ENCODE measurements at regions not wholly inside any gene's neighbourhood (a gene's known extent, or its start where the extent isn't known, plus 50 kb on each side); places are given as distances from the start of the nearest gene placed in this dataset.
A peak's percentile ranks its signal among the peaks of the same experiment; 100 is the strongest.
"Not testable (repeated sequence)": the region's sequence is repeated elsewhere in the genome, so short reads cannot be mapped to it uniquely, and the experiment has no call there.

DNA sequence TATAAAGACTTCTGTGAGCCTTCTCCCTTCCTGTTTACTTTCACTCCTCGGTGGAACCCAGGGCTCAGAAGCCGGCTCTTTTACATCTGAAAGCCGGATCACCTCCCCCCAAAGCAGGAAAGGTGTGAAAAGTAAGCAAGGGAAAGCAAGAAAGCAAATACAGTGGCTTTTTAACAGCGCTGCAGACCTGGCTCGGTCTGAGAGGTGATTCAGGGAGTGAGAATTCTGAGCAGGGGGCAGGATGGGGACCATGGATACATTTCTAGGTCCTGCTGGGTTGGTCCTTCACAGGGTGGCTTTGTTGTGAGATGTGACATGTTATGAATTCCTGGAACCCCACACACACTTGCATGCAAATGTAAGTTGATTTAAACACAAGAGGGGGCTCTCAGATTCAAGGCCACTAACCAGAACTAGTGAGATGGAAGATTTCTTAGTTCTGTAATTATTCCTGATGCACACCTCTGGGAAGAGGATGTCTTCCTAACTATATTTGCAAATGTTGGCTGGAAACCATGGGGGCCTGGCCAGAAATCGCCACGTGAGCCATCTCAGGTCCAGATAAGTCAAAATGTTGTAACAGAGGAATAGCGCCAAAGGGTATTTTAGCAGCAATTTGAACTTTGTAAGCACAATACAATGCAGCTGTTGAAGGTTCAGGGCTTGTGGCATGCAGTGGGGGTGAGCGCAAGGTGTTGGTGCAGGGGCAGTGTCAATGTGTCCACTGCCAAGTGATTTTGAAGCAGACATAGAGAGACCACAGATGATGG lies 670.1 kb upstream of the LCORL start:
- no peak for DNase-seq (ENCODE audit: low read depth)

DNA sequence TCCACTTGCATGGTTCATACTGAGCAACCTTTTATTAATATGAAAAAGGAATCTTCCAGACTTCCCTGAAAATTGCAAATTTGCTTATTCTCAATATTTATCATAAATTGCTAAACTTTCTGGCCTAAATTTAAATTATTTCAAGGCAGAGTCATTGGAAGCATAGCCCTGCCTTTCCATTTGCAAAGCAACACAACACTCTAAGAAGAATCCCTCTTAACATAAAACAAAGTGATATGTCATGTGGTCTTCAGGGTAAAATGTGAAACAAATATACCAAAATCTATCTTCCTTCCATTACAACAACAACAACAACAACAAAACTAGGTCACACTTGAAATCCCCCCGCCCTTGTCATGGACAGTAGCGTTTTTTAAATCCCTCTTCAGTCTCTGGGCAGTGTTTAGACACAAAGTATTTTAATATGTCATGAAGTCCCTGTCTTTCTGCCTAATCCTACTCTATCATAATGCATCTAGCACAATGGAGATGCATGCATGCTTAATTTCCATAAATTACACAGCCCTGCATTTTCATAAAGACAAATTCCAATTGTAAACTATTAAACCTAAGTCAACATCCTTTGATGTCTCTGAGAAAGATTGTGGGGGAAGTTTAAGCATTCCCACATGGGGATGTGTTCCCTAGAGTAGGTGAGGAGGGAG lies 668.9 kb upstream of the LCORL start:
- no peak for DNase-seq (ENCODE audit: low read depth)

DNA sequence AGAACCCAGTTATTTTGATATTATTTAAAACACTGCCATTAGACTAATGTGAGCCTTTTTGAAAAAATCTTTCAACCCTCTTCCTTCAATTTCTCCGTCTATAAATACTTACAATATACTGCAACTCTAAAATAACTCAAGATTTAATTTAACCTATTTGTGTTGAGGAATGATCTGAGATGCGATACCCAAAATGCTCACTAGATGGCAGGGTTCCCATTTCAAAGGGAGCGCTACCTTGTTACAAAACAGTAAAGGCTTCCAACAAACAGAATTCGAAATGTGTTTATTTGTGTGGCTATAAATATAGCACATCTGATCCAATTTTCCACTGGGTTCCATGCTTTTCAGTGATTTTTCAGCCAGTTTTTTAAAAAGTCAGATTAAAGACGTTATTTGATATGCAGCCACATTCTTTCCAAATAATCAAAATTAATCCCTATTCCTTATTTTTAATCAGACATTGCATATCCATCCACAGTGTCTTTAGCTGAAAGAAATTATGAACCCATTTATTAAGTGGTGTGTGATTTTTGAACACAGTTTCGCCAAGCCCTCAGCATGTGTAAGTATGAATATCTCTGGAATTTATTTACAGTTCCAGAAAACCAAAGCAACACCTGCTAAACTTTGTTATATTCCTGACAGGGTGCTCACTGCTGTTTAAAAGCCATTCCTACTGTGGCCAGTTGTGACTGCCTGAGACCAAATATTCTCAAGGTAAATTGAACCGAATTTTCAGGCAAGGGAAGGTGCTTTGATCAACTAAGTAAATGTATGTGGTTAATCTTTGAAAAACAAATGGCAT lies 668.0 kb upstream of the LCORL start:
- DNase-seq (ENCODE audit: low read depth): peak; percentile 64

DNA sequence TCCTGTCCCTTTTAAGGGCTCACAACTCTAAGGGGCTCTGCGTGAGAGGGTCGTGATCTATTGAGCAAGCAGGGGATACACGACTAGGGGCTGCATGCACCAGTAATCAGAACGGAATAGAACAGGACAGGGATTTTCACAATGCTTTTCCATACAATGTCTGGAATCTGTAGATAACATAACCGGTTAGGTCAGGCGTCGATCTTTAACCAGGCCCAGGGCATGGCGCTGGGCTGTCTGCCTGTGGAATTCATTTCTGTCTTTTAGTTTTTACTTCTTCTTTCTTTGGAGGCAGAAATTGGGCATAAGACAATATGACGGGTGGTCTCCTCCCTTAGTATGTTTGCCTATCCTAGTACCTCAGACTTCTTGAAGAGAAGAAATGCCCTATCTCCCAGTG lies 666.8 kb upstream of the LCORL start:
- not testable (repeated sequence) for DNase-seq (ENCODE audit: low read depth)

GRCh38 chr4:18686338-18687037 lies 664.9 kb upstream of the LCORL start:
- DNase-seq (ENCODE audit: low read depth): no peak

DNA sequence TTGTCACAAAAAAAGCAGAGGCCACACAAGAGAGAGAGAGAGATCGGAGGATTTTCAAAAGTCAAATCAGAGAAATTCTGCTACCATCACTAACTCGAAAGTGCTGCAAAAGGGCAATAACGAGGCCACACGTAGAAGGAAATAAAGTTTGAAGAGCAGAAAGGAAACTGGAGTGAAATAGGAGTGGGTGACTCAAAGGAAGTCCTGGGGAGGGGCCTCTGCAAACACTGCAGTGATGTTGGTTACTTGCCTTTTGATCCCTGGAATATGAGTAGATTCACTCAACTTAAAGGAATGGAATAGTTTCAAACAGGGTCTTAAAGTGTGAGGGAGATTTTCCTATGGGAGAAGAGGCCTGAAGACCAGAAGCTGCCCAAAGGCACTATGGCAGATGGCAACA lies 663.4 kb upstream of the LCORL start:
- DNase-seq (ENCODE audit: low read depth): no peak

DNA sequence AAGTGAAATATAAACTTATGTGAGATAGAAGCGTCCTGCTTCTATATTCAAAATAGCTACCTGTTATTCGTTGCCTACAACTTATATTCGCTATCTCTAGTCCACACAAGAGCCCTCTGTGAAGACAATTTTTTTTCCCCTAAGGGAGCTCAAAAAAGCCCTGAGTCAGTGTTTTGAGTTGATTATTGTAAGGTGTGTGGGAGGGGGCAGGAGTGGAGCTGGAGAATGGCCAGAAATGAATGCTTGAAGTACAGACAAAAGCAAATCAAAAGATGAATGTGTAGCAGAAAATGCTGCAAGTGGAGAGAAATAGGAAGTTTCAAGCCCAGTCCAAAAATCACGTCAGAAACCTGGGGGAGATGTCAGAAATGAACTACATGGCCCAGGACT lies 655.0 kb upstream of the LCORL start:
- no peak for DNase-seq (ENCODE audit: low read depth)

DNA sequence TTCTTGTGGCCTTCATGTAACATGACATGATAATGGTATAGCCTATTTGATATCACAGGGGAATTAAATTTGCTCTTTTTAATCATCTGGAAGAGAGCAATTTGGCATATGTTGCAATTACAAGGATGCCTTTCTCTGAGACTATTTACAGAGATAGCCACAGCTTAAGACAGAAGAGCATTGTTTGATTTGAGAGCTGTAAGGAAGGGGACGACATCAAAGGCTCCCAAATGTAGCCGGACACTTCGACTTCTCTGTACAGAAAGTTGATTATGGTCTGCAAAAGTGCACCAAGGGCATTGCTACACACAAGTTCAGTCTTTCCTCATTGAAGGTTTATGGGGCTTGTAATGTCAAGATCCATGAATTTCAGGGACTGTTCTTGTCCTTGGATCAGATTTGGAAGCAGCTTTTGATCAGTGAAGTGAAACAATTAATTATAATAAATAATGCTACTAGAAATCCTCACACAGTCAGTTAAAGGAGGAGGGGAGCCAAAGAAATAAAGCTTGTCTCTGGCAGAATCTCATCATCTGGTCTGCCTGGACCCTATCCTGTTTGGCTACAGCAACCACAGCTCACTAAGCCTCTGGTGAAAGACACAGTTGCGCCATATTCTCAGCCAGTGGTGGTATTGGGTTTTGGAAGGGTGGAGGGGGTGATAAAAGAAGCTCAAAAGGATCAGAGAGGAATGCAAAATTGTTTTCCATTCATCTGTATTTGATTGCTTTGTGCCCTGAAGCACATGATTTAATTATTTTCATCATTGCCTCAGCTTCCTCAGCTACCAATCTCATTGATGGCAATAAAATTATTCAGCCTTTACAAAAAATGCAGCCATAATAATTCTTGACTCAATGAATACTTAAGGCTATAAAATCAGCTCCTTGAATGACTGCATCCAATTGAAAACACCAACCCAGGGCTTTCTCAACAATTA lies 654.3 kb upstream of the LCORL start:
- no peak for DNase-seq (ENCODE audit: low read depth)

- DNase-seq (ENCODE audit: low read depth): no peak
These were observed 648.5 kb upstream of the LCORL start for GRCh38 chr4:18670034-18670433.

DNA sequence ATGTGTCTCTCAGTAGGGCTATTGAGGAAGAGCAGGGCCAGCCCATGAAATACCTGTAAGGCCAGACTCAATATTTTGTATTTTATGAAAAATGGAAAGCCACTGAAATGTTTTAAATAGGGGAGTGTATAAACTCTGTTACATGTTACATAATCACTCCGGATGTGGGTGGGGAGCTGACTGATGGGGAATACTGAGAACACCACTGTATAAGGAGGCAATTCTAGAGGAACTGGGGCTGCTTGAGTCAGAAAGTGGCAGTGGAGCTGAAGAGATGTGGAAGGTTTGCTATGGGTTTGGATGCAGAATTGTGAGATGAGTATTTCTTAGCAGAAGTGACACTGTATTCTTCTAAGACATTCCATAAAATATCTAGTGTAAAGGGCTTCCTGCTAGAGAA lies 647.8 kb upstream of the LCORL start:
- DNase-seq (ENCODE audit: low read depth): no peak

GRCh38 chr4:18666322-18666721 lies 644.8 kb upstream of the LCORL start:
- no peak for DNase-seq (ENCODE audit: low read depth)

DNA sequence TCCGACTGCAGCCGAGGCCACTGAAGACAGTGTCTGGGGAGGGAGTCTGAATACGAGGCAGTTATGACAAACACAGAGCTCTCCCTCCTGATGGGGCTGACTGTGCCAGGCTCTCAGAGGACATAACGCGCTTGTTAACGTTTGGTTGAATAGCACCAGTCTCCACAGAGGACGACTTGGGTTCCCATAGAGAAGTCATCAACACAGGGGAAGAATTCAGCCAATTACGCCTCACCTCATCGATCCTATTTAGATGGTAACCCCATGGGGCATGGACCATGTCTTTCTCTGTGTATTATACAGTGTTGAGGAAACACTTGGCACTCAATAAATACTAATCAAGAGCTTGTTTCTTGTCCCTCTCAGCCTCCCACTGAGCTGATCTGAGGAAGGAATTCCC lies 642.6 kb upstream of the LCORL start:
- no peak for DNase-seq (ENCODE audit: low read depth)

GRCh38 chr4:18645351-18645750 lies 623.8 kb upstream of the LCORL start:
- no peak for DNase-seq (ENCODE audit: low read depth)

DNA sequence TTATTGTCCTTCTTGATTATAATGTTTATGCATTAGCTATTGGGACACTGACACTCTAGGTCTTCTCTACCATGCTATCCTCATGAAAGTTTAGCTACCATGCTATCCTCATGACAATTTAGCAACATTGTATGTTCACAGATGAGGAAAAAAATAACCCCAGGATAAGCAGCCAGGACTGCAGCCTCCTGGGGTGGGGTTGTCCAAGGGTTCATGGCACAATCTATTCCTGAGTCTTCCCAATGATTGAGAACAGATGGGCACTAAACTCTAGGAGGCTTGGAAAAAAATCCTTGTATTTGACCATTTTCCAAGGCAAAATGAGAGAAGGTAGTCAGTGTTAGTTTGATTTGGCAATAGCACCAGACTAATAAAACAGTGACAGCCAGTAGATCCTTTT lies 619.8 kb upstream of the LCORL start:
- DNase-seq (ENCODE audit: low read depth): no peak

DNA sequence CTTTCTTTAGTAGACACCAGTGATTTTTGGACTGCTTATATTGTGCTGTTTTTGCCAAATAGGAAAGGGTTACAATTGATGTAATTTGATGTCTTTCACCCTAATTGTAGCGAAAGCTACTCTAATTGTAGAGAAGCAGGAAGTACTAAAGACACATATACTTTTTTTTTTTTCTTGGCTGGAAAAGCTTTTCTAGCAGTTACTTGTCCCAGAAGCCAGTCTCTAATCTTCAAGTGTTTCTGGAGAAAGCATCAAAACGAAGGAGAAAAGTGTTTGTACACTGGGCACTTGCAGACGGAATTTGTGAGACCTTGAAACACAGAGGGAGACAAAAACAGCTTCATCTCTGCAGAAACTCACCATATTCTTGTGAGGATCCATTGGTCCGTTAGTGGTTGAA lies 616.5 kb upstream of the LCORL start:
- no peak for DNase-seq (ENCODE audit: low read depth)

DNA sequence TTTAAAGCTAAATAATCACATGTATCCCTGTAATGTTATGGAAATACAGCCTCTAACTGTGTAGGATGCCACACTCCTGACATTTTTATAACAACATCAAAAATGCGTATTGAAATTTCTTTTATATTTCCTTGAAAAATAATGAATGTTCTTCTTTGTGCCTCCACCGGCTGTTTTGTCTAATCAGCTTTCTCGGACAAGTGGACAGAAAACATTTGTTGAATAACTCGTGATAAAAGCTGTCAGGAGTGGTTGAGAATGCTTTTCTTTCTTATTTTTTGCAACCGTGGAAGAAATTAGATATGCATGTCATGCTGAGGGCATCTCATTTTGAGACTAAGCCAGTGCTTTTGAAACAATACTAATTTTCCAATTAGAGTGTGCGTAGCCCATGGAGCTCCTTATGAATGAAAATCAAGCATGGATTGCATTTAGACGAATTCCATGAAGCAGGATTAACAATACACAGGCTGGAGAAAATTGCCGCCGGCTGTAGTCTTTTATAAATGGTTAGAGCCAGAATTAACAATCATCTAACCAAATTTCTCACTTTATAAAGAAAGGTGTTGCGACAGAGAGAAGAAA lies 614.5 kb upstream of the LCORL start:
- DNase-seq (ENCODE audit: low read depth): no peak

DNA sequence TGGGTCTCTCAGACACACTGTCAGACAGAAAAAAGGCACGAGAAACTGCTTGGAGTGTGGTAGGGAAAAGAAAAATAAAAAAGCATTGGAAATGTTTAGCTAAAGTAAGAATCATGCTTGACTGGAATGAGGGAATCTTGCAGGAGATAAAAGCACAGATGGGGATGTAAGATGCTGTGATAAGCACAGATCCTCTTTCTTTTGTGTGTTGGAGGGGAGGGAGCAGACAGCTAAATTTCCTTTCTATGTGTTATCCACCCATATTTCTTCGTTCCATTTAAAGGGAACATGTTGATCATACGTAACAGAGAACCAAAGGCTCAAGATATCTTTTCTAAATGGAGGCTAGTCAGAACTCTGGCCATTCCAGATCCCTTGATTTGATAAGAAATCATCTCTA lies 614.0 kb upstream of the LCORL start:
- DNase-seq (ENCODE audit: low read depth): no peak

GRCh38 chr4:18631586-18631985 lies 610.0 kb upstream of the LCORL start:
- no peak for DNase-seq (ENCODE audit: low read depth)

DNA sequence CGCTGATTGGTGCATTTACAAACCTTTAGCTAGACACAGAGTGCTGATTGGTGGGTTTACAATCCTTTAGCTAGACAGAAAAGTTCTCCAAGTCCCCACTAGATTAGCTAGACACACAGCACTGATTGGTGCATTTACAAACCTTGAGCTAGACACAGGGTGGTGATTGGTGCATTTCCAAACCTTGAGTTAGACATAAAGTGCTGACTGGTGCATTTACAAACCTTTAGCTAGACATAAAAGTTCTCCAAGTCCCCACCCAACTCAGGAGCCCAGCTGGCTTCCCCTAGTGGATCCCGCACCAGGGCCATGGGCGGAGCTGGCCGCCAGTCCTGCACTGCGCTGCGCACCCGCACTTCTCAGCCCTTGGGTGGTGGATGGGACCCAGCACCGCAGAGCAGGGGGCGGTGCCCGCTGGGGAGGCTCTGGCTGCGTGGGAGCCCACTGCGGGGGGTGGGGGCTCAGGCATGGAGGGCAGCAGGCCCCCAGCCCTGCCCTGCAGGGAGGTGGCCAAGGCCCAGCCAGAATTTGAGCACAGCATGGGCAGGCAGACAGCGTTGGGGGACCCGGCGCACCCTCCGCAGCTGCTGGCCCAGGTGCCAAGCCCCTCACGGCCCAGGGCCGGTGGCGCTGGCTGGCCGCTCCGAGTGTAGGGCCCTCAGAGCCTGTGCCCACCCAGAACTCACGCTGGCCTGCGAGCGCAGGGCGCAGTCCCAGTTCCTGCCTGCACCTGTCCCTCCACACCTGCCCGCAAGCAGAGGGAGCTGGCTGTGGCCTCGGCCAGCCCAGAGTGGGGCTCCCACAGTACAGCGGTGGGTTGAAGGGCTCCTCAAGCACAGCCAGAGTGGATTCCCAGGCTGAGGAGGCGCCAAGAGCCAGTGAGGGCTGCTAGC lies 608.9 kb upstream of the LCORL start:
- DNase-seq (ENCODE audit: low read depth): no peak

Data from myocyte (in vitro differentiated cells).